ENCODE measurements at regions not wholly inside any gene's neighbourhood (a gene's known extent, or its start where the extent isn't known, plus 50 kb on each side); places are given as distances from the start of the nearest gene placed in this dataset.

DNA sequence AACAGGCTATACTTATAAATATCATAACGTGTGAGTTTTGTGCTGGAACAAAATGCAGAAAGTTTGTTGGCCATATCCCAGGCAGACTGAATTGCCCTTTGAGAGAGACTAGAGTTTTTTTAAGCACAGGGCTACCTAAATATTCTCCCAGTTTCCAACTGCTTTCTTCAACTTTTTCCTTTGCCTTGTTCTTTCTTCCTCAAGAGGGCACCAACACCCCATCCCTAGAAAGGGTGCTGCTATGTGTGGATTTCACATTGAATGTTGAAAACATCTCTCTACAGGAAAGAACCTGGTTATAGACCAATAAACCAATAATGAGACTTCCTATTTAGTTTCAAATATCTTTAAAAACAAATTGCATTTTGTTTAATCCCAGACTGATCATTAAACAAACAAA lies 87.9 kb downstream of the ICOS start:
- TF ChIP-seq, protein P1, sequence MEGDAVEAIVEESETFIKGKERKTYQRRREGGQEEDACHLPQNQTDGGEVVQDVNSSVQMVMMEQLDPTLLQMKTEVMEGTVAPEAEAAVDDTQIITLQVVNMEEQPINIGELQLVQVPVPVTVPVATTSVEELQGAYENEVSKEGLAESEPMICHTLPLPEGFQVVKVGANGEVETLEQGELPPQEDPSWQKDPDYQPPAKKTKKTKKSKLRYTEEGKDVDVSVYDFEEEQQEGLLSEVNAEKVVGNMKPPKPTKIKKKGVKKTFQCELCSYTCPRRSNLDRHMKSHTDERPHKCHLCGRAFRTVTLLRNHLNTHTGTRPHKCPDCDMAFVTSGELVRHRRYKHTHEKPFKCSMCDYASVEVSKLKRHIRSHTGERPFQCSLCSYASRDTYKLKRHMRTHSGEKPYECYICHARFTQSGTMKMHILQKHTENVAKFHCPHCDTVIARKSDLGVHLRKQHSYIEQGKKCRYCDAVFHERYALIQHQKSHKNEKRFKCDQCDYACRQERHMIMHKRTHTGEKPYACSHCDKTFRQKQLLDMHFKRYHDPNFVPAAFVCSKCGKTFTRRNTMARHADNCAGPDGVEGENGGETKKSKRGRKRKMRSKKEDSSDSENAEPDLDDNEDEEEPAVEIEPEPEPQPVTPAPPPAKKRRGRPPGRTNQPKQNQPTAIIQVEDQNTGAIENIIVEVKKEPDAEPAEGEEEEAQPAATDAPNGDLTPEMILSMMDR (IDR thresholded peaks at IDR 0.05), result no peak
- no peak for TF ChIP-seq POLR2A (IDR thresholded peaks at IDR 0.05)

Data from lower leg skin (tissue), 3 donors.